ENCODE measurements at regions not wholly inside any gene's neighbourhood (a gene's known extent, or its start where the extent isn't known, plus 50 kb on each side); places are given as distances from the start of the nearest gene placed in this dataset.

- H3K36me3 ChIP-seq (ENCODE audit: insufficient read depth, low read length), result no peaks in the 10 kb centered on the region
- H3K4me2 ChIP-seq (ENCODE audit: insufficient read depth, low read length), result no peak overlapping the region
- H3K9me3 ChIP-seq (ENCODE audit: insufficient read depth, low read length, severe bottlenecking), result no peaks in the 10 kb centered on the region
- no peaks in the 10 kb centered on the region for H4K20me1 ChIP-seq (ENCODE audit: insufficient read depth, low read length)
- DNase-seq (no peak), ATAC-seq (ENCODE audit: insufficient read depth, low read depth) (no peak)
- H3K9ac ChIP-seq (ENCODE audit: low read depth, low read length), result no peak overlapping the region
- H3K4me3 ChIP-seq (ENCODE audit: low read depth in 1 of 2, low read length in 2 of 2), result no peak overlapping the region
- H3K4me1 ChIP-seq (ENCODE audit: insufficient read depth, low read length), result no peaks in the 10 kb centered on the region
- no peak overlapping the region for H3K27ac ChIP-seq (ENCODE audit: low read length)
- H3K79me2 ChIP-seq (ENCODE audit: insufficient read depth, low read length), result no peaks in the 10 kb centered on the region
- H2AFZ ChIP-seq (ENCODE audit: low read depth, low read length), result no peak overlapping the region
- H3K27me3 ChIP-seq (ENCODE audit: insufficient read depth, low read length, poor library complexity), result peaks cover 2% of the 10 kb centered on the region
- TF ChIP-seq EZH2 (IDR thresholded peaks at IDR 0.05; ENCODE audit: borderline replicate concordance, low read depth, low read length, severe bottlenecking), result no peak
- TF ChIP-seq, protein P1, sequence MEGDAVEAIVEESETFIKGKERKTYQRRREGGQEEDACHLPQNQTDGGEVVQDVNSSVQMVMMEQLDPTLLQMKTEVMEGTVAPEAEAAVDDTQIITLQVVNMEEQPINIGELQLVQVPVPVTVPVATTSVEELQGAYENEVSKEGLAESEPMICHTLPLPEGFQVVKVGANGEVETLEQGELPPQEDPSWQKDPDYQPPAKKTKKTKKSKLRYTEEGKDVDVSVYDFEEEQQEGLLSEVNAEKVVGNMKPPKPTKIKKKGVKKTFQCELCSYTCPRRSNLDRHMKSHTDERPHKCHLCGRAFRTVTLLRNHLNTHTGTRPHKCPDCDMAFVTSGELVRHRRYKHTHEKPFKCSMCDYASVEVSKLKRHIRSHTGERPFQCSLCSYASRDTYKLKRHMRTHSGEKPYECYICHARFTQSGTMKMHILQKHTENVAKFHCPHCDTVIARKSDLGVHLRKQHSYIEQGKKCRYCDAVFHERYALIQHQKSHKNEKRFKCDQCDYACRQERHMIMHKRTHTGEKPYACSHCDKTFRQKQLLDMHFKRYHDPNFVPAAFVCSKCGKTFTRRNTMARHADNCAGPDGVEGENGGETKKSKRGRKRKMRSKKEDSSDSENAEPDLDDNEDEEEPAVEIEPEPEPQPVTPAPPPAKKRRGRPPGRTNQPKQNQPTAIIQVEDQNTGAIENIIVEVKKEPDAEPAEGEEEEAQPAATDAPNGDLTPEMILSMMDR (IDR thresholded peaks at IDR 0.05; ENCODE audit: borderline replicate concordance, extremely low read depth, low read length, poor library complexity, severe bottlenecking), result no peak
These were observed 193.8 kb upstream of the PPP2R3A start for GRCh38 chr3:135771760-135772159.

DNA sequence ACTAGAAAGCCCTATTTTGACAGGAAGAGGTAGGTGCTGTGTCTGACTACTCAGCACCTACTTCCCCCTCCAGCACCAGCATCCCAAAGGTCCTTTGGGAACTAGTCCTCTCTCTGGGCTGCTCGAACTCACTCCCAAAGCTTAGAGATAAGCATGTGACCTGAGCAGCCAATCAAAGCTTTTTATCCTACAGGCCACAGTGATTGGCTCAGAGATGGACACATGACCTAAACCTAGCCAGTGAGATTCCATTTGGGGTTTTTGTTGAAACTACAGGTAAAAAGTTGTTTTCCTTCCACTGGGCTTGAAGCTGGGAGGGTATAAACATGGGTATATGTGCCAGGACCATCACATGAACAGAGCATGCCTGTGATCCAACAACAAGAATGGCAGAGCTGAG lies 186.5 kb upstream of the PPP2R3A start:
- TF ChIP-seq EZH2 (IDR thresholded peaks at IDR 0.05; ENCODE audit: borderline replicate concordance, low read depth, low read length, severe bottlenecking), result no peak
- TF ChIP-seq, protein P1 (IDR thresholded peaks at IDR 0.05; ENCODE audit: borderline replicate concordance, extremely low read depth, low read length, poor library complexity, severe bottlenecking), result no peak
- no peaks in the 10 kb centered on the region for H3K79me2 ChIP-seq (ENCODE audit: insufficient read depth, low read length)
- no peak overlapping the region for H2AFZ ChIP-seq (ENCODE audit: low read depth, low read length)
- H3K9me3 ChIP-seq (ENCODE audit: insufficient read depth, low read length, severe bottlenecking), result no peaks in the 10 kb centered on the region
- H3K9ac ChIP-seq (ENCODE audit: low read depth, low read length), result no peak overlapping the region
- H3K27me3 ChIP-seq (ENCODE audit: insufficient read depth, low read length, poor library complexity), result peaks cover 14% of the 10 kb centered on the region
- DNase-seq (no peak), ATAC-seq (ENCODE audit: insufficient read depth, low read depth) (no peak)
- H3K4me1 ChIP-seq (ENCODE audit: insufficient read depth, low read length), result no peaks in the 10 kb centered on the region
- no peaks in the 10 kb centered on the region for H4K20me1 ChIP-seq (ENCODE audit: insufficient read depth, low read length)
- H3K27ac ChIP-seq (ENCODE audit: low read length), result no peak overlapping the region
- H3K4me2 ChIP-seq (ENCODE audit: insufficient read depth, low read length), result no peak overlapping the region
- no peaks in the 10 kb centered on the region for H3K36me3 ChIP-seq (ENCODE audit: insufficient read depth, low read length)
- H3K4me3 ChIP-seq (ENCODE audit: low read depth in 1 of 2, low read length in 2 of 2), result no peak overlapping the region

DNA sequence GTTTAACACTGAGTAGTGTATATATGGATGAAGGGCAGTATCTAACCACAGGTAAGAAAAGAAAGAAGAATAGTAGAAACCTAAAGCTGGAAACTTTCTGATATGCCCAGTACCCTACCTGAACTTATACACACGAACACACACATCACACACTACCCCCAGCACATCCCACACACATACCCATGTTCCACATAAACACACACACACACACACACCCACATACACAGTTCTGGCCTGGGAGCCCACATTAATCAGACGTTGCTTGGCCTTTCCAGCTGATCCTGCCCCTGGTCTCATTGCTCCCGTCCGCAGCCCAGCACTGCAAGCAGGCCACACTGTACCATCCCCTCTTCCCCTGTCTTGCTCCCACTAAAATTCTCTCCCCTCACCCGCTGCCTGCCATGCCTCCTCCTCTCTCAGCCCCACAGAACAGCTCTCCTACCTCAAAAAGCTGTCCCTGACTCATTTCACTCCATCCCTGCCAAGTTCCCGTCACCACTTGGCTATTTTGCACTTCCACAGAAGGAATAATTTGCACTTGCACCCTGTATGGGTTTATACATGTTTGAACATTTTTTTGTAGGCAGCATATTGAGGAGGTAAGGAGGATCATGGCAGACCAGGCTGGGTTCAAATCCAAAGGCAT lies 185.8 kb upstream of the PPP2R3A start:
- H3K9me3 ChIP-seq (ENCODE audit: insufficient read depth, low read length, severe bottlenecking), result no peaks in the 10 kb centered on the region
- no peaks in the 10 kb centered on the region for H3K4me1 ChIP-seq (ENCODE audit: insufficient read depth, low read length)
- no peaks in the 10 kb centered on the region for H4K20me1 ChIP-seq (ENCODE audit: insufficient read depth, low read length)
- no peak overlapping the region for H3K4me2 ChIP-seq (ENCODE audit: insufficient read depth, low read length)
- no peaks in the 10 kb centered on the region for H3K36me3 ChIP-seq (ENCODE audit: insufficient read depth, low read length)
- H3K27ac ChIP-seq (ENCODE audit: low read length), result no peak overlapping the region
- TF ChIP-seq, protein P1 (IDR thresholded peaks at IDR 0.05; ENCODE audit: borderline replicate concordance, extremely low read depth, low read length, poor library complexity, severe bottlenecking), result no peak
- no peak for TF ChIP-seq EZH2 (IDR thresholded peaks at IDR 0.05; ENCODE audit: borderline replicate concordance, low read depth, low read length, severe bottlenecking)
- H3K4me3 ChIP-seq (ENCODE audit: low read depth in 1 of 2, low read length in 2 of 2), result no peak overlapping the region
- ATAC-seq (ENCODE audit: insufficient read depth, low read depth) (no peak), DNase-seq (no peak)
- H3K27me3 ChIP-seq (ENCODE audit: insufficient read depth, low read length, poor library complexity), result peaks cover 14% of the 10 kb centered on the region
- no peak overlapping the region for H2AFZ ChIP-seq (ENCODE audit: low read depth, low read length)
- H3K79me2 ChIP-seq (ENCODE audit: insufficient read depth, low read length), result no peaks in the 10 kb centered on the region
- H3K9ac ChIP-seq (ENCODE audit: low read depth, low read length), result no peak overlapping the region

Data from DND-41 (cell line).